GM21423 (cell line): ENCODE measurements at regions not wholly inside any gene's neighbourhood (a gene's known extent, or its start where the extent isn't known, plus 50 kb on each side); places are given as distances from the start of the nearest gene placed in this dataset.

Experiments
- ATAC-seq: cut with Tn5 transposase; IDR thresholded peaks from one replicate; pipeline ENCODE4 v1.9.1; 2021; ENCODE audit warnings: mild to moderate bottlenecking, moderate library complexity; ENCODE audit not compliant: unreplicated experiment

DNA sequence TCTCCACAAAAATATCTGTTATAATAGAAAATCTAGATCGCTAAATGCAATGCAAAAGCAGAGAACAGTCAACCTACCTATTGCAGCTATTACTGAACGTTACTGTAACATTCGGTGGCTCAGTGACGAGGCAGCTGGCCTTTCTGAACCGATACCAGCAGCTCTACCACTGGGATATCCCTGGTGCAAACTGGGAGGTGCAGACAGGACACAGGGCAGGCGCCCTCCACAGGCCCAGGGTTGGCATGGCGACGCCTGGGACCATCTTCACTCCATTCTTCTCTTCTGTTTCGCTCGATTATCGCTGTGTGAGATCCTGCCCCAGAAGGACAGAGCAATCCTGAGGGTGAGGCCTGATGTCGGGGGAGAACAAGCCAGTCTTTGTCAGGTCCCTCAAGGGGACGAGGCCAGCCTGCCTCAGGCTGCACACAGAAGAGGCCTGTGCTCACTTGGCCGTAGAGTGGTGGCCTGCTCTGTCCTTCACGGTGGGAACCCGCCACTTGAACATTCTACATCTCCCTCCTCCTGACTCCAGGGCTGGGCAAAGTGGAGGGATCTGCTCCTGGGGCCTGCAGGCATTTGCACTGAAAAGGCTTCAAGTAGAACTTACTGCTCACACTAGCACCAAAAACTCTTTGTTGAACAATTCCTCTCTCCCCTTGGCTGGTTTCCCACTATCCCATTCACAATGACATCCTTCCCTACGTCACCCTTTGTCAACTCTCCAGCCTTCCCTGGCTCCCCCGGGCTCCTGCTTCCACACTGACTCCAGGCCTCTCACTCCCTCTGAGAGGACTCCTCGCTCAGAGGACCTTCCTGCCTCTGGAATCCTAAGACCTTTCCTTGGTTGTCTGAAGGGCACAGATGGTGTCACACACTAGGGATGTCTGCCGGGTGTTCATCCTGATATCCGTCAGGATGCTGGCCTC is 49.7 kb downstream of the CYRIA start:
- ATAC-seq = no peak

DNA sequence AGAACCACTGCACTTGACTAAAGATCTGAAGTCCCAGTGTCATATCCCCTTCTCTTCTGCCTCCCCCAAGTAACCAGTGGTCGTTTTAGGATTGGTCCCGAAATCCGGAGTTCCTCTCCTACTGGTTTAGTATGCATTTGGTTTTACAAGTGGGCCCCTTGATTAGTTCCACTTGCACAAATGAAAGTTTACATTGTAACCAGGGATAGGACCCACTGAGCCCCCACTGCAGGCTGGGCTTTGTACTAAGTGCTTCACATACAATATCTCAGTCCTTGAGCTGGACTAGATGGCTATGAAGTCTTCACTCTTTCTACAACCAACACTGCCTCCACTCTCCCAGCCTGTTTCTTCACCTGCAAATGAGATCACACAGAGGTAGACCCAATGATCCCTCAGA is 50.4 kb downstream of the CYRIA start:
- no peak for ATAC-seq

DNA sequence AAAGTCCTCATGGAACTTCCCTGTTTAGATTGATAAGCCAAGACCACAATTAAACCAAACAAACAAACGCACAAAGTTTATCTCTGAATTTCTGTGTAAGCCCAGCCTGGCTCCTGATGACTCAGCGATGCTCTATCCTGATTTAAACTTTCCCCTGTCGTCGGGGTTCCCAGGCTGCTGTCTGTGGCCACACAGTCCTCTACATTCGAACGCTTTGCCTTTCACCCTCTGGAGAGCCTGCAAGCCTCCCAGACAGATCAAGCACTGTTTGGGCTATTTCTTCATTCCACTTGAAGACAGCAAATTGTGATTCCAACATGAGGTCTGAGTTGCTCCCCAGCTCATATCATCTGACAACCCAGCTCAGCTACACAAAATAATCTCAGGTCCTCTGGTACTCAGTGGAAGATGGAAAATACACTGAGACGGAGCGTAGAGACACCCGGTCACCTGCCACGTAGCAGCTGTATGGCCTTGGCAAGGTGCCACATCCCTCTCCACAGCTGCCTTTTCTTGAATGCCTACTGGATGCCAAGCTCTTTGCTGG is 51.2 kb downstream of the CYRIA start:
- ATAC-seq = no peak

DNA sequence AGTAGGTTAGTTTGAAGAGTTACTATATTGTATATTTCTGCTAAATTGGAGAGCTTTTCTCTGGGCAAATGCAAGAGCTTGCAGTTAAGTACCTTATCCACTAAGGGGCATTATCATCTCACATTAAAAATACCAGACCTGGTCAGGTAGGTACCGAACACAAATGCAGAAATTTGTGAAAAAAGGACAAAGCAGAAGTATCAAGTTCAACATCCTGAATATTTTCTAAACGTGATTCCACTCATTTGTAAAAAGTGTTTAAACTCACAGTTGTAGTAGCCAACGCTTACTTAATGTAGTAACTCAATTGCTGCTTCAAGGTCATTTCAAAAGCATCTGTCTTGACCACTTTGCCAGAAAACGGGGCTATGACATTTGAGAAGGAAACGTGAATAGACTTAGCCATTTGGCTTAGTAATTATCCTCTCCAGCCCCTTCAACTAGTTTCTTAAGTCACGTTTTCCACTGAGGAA is 52.1 kb downstream of the CYRIA start:
- ATAC-seq = no peak

DNA sequence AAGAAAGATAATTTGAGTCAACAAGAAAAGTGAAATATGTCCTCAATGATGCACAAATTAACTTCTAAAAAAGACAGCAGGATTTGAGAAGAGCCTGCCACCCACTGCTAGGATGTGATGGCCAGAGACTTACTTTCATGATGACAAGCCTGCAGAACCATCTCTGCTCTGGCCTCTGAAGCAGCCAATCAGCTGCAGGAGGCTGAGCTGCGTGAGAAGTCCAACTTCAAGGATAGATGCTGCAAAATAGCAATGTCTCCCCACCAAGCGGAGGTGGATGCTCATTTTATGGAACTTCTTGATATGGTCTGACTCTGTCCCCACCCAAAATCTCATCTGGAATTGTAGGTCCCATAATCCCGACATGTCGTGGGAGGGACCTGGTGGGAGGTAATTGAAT is 53.1 kb downstream of the CYRIA start:
- ATAC-seq = no peak

DNA sequence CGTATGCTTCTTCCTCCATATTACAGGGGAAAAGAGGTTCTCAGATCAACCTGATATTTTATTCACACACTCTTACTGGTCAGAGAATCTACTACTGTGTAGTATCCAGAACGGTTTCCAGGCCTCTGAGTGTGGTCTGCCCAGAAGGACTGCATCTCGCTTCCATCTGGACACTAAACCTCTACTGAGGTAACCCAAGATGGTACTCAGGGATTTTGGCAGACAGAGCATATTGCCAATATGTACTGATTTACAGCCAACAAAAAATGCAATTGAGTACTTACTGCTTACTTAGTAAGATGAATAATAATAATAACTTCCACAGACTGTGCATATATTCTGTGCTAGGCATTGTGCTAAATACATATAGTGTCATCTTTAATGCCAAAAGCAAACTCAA is 55.8 kb downstream of the CYRIA start:
- ATAC-seq = no peak

DNA sequence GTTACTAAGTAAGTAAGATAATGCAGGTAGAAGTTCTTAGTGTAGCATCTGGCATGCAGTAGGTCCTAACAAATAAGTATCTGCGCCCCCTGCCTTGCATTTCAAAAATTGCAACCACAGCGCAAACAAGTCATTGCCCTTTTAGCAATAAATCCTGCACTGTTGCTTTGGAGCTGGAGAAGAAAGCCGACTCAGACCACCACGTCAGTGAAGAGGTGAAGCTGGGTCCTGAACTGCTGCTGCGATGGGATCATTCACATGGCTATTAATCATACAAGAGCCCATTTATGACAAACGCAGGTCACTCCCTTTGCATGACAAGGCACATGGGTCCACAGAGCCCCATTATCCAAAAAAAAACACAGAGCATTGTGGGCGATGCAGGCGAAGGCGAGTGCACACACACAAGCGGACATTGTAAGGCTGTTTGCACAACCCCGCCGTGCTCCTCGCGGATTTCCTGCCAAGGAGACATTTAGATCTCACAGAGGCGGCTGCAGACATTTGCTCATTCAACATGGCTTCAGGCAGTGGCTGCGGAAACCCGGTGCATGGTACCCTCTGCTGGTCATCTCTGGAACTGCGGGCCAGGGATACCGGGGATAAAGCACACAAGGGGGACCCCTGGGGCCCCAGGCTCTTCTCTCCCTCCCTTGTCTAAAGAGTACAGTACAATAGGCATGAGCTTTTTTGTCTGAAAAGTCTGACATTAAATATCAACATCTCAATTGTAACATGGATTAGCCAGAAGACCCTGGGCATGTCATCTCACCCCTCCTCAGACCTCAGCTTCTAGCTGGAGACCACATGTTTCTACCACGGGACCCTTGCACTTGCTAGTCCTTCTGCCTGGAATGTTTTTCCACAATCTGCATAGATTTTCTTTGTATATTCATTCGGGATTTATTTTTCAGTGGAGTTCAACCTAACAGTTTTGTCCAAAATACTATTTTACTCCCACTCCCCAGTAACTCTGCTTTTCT is 56.7 kb downstream of the CYRIA start:
- ATAC-seq = peak; percentile 89

DNA sequence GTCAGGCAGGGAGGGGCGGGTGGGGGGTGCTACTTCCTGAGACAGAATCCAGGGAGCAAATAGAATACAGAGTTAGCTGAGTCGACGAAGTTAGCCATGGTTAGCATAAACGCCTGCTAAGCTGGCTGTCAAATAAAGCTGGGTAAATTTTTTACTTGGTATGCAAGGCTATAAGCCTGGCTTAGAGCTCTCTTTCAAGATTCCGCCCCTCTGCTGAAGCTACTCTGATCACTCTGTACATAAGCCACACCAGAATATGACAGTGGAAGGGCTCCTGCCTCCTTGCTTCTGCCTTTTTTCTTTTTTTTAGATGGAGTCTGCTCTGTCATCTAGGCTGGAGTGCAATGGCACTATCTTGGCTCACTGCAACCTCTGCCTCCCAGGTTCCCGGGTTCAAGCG is 58.3 kb downstream of the CYRIA start:
- no peak for ATAC-seq

DNA sequence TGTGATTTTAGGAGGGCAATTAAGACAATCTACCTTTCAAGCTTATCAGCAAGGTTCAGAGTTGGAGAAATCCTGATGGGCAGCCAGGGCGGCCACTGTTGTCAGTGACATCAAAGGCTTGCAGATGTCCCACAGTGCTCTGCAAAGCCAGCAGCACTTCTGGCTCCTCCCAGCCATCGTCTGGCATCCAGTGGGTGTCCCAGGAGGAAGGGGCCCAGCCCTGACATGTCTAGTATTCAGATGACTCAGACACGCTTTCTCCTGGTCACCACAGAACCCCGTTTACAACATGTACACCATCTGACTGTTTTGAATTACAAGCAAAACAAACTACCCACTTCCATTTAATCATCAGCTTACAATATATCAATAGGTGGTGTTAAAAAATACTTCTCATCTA is 61.4 kb downstream of the CYRIA start:
- ATAC-seq = no peak

DNA sequence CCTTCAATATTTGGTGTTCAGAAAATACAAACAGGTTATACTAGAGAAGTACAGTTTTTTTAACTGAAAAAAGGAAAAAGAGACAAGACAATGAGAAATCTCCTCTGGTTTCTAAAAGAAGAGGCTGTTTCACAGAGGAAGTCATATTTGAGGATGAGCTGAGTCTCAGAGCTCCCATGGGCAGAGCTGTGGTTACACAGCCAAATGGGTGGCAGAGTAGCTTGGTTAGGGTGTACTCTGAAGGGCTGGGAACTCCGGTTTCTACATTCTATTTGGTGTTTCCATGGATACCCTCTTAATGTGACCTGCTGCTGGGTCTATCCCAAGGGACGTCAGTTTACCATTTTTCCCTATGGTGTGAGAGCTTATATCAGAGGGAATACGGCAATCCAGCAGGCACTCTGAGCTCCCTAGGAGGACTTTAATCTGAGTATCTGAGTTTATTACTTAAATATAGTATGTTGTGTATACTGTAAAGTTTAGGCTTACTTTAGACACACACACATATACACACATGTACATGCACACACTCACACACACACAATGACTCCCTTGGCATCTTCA is 74.2 kb downstream of the CYRIA start:
- no peak for ATAC-seq

DNA sequence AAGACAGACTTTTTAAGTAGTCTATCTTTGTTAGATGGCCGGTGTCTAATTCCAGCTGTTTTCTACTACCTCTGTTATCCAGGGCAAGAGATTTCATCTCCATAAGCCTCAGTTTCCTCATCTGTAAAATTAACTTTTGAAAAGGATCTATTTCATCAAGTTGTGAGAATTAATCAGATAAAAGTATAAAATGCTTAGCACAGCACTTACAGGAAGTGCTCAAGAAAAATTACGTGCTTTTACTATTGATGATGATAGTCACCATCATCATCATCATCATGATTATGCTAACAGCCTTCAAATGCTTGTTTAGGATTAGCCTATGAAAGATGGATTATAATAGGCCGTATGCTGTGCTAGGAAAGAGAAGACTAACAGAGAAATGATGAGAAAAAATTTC is 76.2 kb downstream of the CYRIA start:
- no peak for ATAC-seq

DNA sequence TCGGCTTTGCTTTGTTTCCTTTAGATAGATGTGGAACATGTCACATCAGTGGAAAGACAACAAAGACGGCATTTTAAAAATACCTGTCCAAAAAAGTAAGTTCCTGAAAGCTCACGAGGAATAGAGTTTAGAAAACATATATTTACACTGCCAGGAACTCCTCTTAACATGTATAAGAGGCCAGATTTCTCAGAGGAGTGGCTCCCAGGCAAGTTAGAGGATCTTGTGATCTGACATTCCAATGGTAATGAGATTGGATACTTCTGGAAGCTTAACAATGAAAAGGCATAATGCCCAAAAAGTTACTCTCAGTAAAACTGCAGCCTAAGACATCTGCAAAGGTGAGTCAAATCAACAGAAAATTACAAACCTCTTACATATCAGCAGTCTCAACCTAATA is 77.1 kb downstream of the CYRIA start:
- no peak for ATAC-seq

DNA sequence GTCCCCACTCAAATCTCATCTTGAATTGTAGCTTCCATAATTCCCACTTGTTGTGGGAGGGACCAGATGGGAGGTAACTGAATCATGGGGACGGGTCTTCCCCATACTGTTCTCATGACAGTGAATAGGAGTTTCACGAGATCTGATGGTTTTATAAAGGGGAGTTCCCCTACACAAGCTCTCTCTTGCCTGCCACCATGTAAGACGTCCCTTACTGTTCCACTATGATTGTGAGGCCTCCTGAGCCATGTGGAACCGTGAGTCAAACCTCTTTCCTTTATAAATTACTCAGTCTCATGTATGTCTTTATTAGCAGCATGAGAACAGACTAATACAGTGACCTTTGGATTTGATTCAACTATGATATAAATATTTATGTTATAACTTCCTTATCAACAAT is 78.0 kb downstream of the CYRIA start:
- ATAC-seq = no peak

DNA sequence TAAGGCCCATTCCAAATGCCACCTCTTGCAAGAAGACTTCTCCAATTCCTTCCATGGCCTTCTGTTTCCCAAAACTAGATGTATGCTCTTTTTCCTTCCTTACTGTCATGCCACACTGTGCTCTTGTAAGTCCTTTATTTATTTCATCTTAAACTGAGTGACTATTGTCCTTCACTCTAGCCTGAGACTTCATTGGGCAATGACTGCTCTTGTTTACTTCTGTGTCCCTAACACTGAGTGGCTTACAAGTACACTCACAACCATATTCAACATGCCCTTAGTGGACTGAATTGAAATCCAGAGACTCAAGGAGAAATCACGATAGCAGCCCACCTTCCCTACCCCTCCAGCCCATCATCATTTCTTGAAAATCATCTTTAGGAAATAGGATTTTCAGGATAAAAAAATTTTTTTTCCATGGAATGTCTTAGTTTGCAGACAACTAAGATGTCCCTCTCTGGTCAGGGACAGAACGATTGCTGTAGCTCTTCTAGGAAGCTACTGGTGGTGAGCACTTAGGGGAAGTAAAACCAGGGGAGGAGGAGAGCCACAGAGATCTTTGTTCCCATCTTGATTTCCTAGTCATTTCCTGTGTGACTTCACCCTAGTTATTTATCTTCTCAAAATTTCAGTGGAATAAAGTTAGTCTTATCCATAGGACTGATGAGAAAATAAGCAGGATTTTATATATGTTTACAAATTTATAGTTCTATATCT is 80.7 kb downstream of the CYRIA start:
- no peak for ATAC-seq

DNA sequence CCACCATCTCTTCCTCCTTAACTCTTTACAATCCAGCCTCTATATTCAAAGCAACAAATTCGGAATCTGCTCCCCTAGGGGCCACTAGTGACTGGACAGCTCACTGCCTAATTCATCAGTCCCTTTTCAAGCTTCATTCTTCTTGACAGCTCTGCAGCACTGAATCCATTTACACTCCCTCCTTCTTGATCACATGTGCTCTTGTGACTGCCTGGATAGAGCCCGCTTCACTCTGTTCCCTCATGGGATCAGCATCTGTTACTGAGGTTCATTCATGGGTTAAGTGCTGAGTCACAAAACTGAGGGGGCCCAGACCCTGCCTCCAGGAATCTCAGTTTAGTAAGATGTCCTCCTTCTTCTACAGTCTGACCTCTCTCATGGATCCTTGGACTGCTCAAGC is 81.5 kb downstream of the CYRIA start:
- no peak for ATAC-seq

DNA sequence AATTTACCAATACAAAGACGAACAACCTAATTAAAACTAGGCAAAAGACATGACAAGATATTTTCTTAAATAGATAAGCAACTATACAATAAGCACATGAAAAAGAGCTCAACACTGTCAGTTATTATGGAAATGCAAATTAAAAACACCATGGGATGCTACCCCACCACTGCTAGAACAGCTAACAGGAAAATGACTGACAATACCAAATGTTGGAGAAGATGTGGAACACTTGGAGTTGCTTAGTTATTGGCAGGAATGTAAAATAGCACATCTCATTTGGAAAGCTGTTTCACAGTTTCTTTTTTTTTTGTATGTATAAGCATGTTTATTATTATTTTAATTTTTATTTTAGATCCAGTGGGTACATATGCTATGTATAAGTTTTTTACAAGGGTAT is 84.4 kb downstream of the CYRIA start:
- no peak for ATAC-seq

DNA sequence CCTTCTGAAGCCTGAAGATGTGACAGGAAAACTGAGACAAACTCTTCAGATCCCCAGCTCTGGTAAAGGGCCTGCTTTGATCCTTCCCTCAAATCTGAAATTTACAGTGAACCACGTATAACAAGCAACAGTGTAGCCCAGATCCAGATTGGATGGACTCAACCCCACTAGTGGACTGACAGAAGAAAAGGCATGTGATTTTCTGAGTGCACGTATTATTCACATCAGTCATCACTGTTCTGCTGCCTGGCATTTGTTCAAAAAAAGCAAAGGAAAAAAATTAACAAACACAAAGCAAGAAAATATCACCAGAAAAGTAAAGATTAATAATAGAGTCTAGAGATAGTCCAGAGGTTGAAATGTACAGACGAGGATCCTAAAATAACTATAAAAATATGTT is 87.6 kb downstream of the CYRIA start:
- ATAC-seq = no peak

DNA sequence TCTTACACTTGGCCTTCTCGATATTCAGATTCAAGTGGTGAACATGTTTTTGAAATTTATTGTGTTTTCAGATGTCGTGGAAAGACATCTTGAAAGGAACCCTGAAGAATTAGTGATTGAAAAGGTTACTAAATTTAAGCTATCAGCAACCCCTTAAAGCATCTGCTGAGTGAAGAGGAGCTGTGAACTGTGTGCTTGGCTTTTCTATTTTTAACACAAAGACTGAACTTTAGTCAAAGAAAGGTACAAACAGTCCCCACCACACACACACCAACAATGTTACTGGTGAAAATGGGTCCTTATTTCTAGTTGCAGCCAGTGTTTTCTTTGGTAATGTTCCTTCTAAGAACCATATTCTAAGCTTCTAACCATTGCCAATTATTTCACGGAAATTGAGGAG is 95.1 kb downstream of the CYRIA start:
- no peak for ATAC-seq

DNA sequence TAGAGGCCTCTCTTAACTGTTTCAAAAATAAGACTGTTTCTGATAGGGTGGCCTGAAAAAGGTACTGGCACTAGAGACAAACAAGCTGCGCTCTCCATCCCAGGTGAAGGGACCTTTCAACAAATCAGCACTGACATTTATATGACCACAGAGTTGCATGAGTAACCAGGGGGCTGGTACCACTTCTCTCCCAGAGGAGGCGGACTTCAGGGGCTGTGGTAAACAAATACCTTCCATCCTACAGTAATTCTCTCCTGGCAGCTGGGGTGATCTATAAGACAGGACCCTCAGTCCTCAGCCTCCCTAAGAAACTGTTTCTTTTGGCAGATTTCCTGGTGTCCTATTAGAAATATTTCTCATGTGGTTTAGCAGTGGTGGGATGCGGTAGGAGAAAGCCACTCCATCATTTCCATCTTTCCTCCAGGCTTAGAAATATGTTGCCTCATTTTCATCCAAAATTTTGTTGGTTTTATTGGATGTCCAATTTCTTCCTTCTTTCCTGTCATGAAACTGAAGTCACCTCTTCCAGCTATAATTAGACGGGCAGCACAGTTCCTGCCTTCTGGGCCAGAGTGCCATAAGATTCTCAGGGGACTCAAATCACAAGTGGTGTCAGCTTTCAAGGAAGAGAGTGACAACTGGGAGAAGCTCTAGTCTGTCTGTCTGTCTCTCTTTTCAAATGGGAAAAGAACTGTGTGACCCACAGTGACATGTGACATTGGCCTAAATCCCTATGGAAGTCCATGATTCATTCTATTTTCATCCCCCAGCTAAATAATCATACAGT is 96.4 kb downstream of the CYRIA start:
- ATAC-seq = no peak

DNA sequence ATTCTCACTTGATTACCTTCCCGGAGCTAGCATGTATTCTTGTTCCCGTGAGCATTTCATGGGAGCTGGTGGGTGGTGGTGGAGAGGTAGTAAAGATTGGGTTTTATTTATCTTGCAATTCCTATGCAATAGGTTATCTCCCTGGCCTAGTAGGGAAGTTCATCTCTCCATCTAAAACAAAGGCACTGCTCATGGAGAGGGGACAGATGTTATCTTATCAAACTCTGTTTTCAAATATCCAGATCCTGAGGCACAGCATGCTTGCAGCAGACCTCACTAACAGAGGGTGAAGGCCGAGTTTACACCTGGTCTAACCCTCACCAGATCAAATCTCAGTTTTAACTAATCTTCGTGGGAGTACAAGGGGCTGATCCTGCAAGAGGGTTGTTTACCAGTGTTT is 98.9 kb downstream of the CYRIA start:
- no peak for ATAC-seq
